Pancreas (tissue), 10 donors: ENCODE measurements at regions not wholly inside any gene's neighbourhood (a gene's known extent, or its start where the extent isn't known, plus 50 kb on each side); places are given as distances from the start of the nearest gene placed in this dataset.
"Not testable (repeated sequence)": the region's sequence is repeated elsewhere in the genome, so short reads cannot be mapped to it uniquely, and the experiment has no call there.

Experiments
- ATAC-seq, 4 donors: fragments of 200-7000 bp; cut with Tn5 transposase; one replicate each; pipeline versions ENCODE4 v1.8.0 to v1.9.1; 2020; ENCODE audit warnings: mild to moderate bottlenecking in 4 of 4, moderate library complexity in 4 of 4
- DNase-seq, 6 donors: peaks; one replicate each; pipeline ENCODE4 v3.0.0-alpha.2; 2020
- FAIRE-seq: peaks from 2 replicates; lab custom pipeline; 2012; peaks lifted over from hg19 to GRCh38; lab: Jason Lieb, UNC
- H3K27ac ChIP-seq, 4 donors: fragments of 200-600 bp; sonication (generic); 1 replicate in 3 of 4; 2 replicates in 1 of 4; pipeline versions ENCODE4 v1.5.0 to v1.8.0; 2020
- H3K27me3 ChIP-seq, 4 donors: fragments of 200-600 bp; one replicate each; pipeline ENCODE4 v1.8.0; 2021
- H3K36me3 ChIP-seq, 3 donors: fragments of 200-600 bp; sonication (generic) in 1 of 3; one replicate each; pipeline versions ENCODE4 v1.5.0 to v1.8.0; 2020 to 2021
- H3K4me1 ChIP-seq, 3 donors: fragments of 200-600 bp; one replicate each; pipeline ENCODE4 v1.8.0; 2021
- H3K4me3 ChIP-seq, 4 donors: fragments of 200-600 bp; sonication (generic) in 2 of 4; one replicate each; pipeline versions ENCODE4 v1.5.0 to v1.8.0; 2020 to 2021
- H3K9me3 ChIP-seq, 4 donors: fragments of 200-600 bp; one replicate each; pipeline ENCODE4 v1.8.0; 2021
- CTCF ChIP-seq, 4 donors: fragments of 200-600 bp; sonication (generic) in 3 of 4; IDR thresholded peaks; one replicate each; pipeline versions ENCODE4 v1.5.0 to v1.8.0; 2021; ENCODE audit warnings: antibody characterized with exemption in 4 of 4
- WGBS, 2 donors: extraction: QIAGEN DNeasy Blood & Tissue Kit; methylation state at CpG; one replicate each; pipeline ENCODE4 v1.1.7; 2013; 5-methylcytosine and 5-hydroxymethylcytosine counted together
- intact Hi-C, 3 donors: fragments of 100-400 bp; cut with DNase I; formaldehyde crosslinking; loops; one replicate each; pipeline versions ENCODE4 v1.11.1 to v1.14.2; 2022
- donor health status: healthy with polysubstance abuse.
- donor health status: DM: no; HTN: no; CAD: no; lungs with moderate emphysema.
- donor health status: DM: no; HTN: no; CAD: no.
- donor health status: control.
- donor health status: control.
- donor health status: Bipolar disorder and iron deficiency.
- donor health status: DM: yes; HTN: yes; CAD: no.
- donor health status: DM: no; HTN: no; CAD: no.
- donor health status: DM: no; HTN: no; CAD: no.
- donor health status: DM: yes; HTN: yes; CAD: no.

GRCh38 chrX:121356850-121357171 is 309.4 kb downstream of the GLUD2 start:
- Histone ChIP-seq H3K27me3 (no peaks in the 10 kb centered on the region), H3K4me1 (no peaks in the 10 kb centered on the region), H3K27ac (no peak overlapping the region), H3K36me3 (no peaks in the 10 kb centered on the region), H3K9me3 (no peaks in the 10 kb centered on the region), H3K4me3 (no peak overlapping the region)
- DNase-seq (no peak), FAIRE-seq (no peak), ATAC-seq (no peak)
- intact Hi-C loops: no loop called here
- TF ChIP-seq CTCF (IDR thresholded peaks at IDR 0.05): no peak
- 81 to 90% methylated on average over 6 of the region's 6 CpGs for whole genome bisulfite sequencing, 2 donors

GRCh38 chrX:121360280-121360679 is 312.9 kb downstream of the GLUD2 start:
- Histone ChIP-seq H3K27me3 (no peaks in the 10 kb centered on the region), H3K4me1 (no peaks in the 10 kb centered on the region), H3K27ac (no peak overlapping the region), H3K4me3 (no peak overlapping the region), H3K36me3 (no peaks in the 10 kb centered on the region), H3K9me3 (no peaks in the 10 kb centered on the region)
- ATAC-seq (no peak), DNase-seq (no peak), FAIRE-seq (no peak)
- 97% methylated on average over 1 of the region's 1 CpG for WGBS, 2 donors
- intact Hi-C loops: no loop called here
- no peak for TF ChIP-seq CTCF (IDR thresholded peaks at IDR 0.05)

- no peak for ATAC-seq
- H3K4me1 ChIP-seq: no peaks in the 10 kb centered on the region
- H3K36me3 ChIP-seq: no peaks in the 10 kb centered on the region
- no peak for TF ChIP-seq CTCF (IDR thresholded peaks at IDR 0.05)
- H3K4me3 ChIP-seq: no peak overlapping the region
- no peaks in the 10 kb centered on the region for H3K9me3 ChIP-seq
- no peak overlapping the region for H3K27ac ChIP-seq
- intact Hi-C loops: no loop called here
- WGBS, 2 donors: 28 to 44% methylated on average over 13 of the region's 13 CpGs
- no peak for FAIRE-seq
- no peaks in the 10 kb centered on the region for H3K27me3 ChIP-seq
- no peak for DNase-seq
Measured at GRCh38 chrX:121365572-121366161, 318.3 kb downstream of the GLUD2 start.

- Histone ChIP-seq H3K27ac (no peak overlapping the region), H3K9me3 (no peaks in the 10 kb centered on the region), H3K27me3 (peaks cover 0 to 3% (median 0%) of the 10 kb centered on the region in 4 donors), H3K36me3 (no peaks in the 10 kb centered on the region), H3K4me3 (no peak overlapping the region), H3K4me1 (no peaks in the 10 kb centered on the region)
- DNase-seq (no peak), ATAC-seq (no peak), FAIRE-seq (no peak)
- WGBS, 2 donors: 67 to 71% methylated on average over 3 of the region's 3 CpGs
- TF ChIP-seq CTCF (IDR thresholded peaks at IDR 0.05): no peak
- intact Hi-C loops: no loop called here
Measured at GRCh38 chrX:121374471-121374870, 327.1 kb downstream of the GLUD2 start.

GRCh38 chrX:121381915-121382314 is 334.5 kb downstream of the GLUD2 start:
- H3K9me3 ChIP-seq, H3K27ac ChIP-seq, H3K36me3 ChIP-seq, ATAC-seq, FAIRE-seq, intact Hi-C loops, H3K4me1 ChIP-seq, H3K27me3 ChIP-seq, DNase-seq, H3K4me3 ChIP-seq: not testable (repeated sequence)
- 72 to 81% methylated on average over 7 of the region's 7 CpGs for WGBS, 2 donors
